Gastrocnemius medialis (tissue), 4 donors: ENCODE measurements at regions not wholly inside any gene's neighbourhood (a gene's known extent, or its start where the extent isn't known, plus 50 kb on each side); places are given as distances from the start of the nearest gene placed in this dataset.
A peak's percentile ranks its signal among the peaks of the same experiment; 100 is the strongest.

ENCODE experiments used
- POLR2A ChIP-seq, 2 donors: fragments of 450-650 bp; IDR thresholded peaks; one replicate each; pipeline ENCODE4 v1.6.1; 2017; ENCODE audit warnings: antibody characterized with exemption in 2 of 2, mild to moderate bottlenecking in 2 of 2, moderate library complexity in 2 of 2
- TF ChIP-seq, protein P1 (sequence below), 5 experiments: fragments of 450-650 bp in 3 of 5; fragments of 200-600 bp in 2 of 5; sonication (generic) in 2 of 5; IDR thresholded peaks in 4 of 5; conservative IDR thresholded peaks in 1 of 5; 1 replicate in 4 of 5; 2 replicates in 1 of 5; pipeline ENCODE4 v1.5.1; 2016 to 2019; ENCODE audit warnings: antibody characterized with exemption in 5 of 5, mild to moderate bottlenecking in 3 of 5, moderate library complexity in 3 of 5

DNA sequence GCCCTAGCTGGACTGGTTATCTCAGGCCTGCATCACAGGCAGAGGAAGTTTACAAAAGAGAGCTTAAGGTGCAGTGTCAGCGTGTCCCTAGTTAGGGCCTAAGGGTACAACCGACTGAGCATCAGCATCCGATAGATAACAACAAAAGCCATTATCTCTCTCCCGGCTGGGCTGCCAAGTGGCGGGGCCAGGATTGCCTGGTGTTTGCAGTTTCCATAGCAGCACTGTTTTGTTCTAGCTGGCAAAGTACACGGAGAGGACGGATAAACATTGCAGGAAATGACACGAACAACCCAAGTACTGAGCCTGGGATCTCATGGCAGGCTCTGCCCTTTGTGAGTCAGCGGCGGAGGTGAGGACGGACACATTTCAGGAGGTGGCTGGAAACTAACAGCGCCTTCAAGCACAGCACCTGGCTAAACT lies 104.7 kb upstream of the NOCT start:
- TF ChIP-seq, protein P1, sequence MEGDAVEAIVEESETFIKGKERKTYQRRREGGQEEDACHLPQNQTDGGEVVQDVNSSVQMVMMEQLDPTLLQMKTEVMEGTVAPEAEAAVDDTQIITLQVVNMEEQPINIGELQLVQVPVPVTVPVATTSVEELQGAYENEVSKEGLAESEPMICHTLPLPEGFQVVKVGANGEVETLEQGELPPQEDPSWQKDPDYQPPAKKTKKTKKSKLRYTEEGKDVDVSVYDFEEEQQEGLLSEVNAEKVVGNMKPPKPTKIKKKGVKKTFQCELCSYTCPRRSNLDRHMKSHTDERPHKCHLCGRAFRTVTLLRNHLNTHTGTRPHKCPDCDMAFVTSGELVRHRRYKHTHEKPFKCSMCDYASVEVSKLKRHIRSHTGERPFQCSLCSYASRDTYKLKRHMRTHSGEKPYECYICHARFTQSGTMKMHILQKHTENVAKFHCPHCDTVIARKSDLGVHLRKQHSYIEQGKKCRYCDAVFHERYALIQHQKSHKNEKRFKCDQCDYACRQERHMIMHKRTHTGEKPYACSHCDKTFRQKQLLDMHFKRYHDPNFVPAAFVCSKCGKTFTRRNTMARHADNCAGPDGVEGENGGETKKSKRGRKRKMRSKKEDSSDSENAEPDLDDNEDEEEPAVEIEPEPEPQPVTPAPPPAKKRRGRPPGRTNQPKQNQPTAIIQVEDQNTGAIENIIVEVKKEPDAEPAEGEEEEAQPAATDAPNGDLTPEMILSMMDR (IDR thresholded peaks at IDR 0.05 in 4 of 5, conservative IDR thresholded peaks at IDR 0.05 in 1 of 5) = no peak
- TF ChIP-seq POLR2A (IDR thresholded peaks at IDR 0.05) = peak in 1 of 2 donors; percentile 27
